NCI-H2107 treated with DMSO at 0.1 percent for 48 hours (cell line): ENCODE measurements at regions not wholly inside any gene's neighbourhood (a gene's known extent, or its start where the extent isn't known, plus 50 kb on each side); places are given as distances from the start of the nearest gene placed in this dataset.

ENCODE experiments used
- DNase-seq: peaks from one replicate; lab custom pipeline; 2025; ENCODE audit not compliant: unreplicated experiment; lab: John Stamatoyannopoulos, UW

GRCh38 chr11:27216270-27217149 lies 146.5 kb downstream of the CCDC34 start:
- no peak for DNase-seq

GRCh38 chr11:27215471-27216269 lies 147.3 kb downstream of the CCDC34 start:
- DNase-seq, result no peak

GRCh38 chr11:27214713-27215112 lies 148.3 kb downstream of the CCDC34 start:
- no peak for DNase-seq

- peak; percentile 31 for DNase-seq
Observed at GRCh38 chr11:27213232-27213660, 149.8 kb downstream of the CCDC34 start.

- DNase-seq, result no peak
Observed at GRCh38 chr11:27212248-27212780, 150.7 kb downstream of the CCDC34 start.

GRCh38 chr11:27211370-27212127 lies 151.5 kb downstream of the CCDC34 start:
- DNase-seq, result no peak

GRCh38 chr11:27210531-27210930 lies 152.5 kb downstream of the CCDC34 start:
- peak; percentile 41 for DNase-seq

- DNase-seq, result peak; percentile 80
Observed at GRCh38 chr11:27209562-27210005, 153.4 kb downstream of the CCDC34 start.

- DNase-seq, result no peak
Observed at GRCh38 chr11:27208846-27209245, 154.2 kb downstream of the CCDC34 start.

- no peak for DNase-seq
Observed at GRCh38 chr11:27207025-27207650, 155.9 kb downstream of the CCDC34 start.

GRCh38 chr11:27205779-27206570 lies 157.0 kb downstream of the CCDC34 start:
- DNase-seq, result no peak

GRCh38 chr11:27205250-27205649 lies 157.8 kb downstream of the CCDC34 start:
- DNase-seq, result no peak

- DNase-seq, result no peak
Observed at GRCh38 chr11:27204529-27204928, 158.5 kb downstream of the CCDC34 start.

GRCh38 chr11:27203077-27203647 lies 159.9 kb downstream of the CCDC34 start:
- DNase-seq, result no peak

- peak; percentile 55 for DNase-seq
Observed at GRCh38 chr11:27201454-27202302, 161.1 kb downstream of the BBOX1 start.

- no peak for DNase-seq
Observed at GRCh38 chr11:27200779-27201453, 160.3 kb downstream of the BBOX1 start.

- DNase-seq, result no peak
Observed at GRCh38 chr11:27196203-27196897, 155.7 kb downstream of the BBOX1 start.
